ENCODE measurements at regions not wholly inside any gene's neighbourhood (a gene's known extent, or its start where the extent isn't known, plus 50 kb on each side); places are given as distances from the start of the nearest gene placed in this dataset.

GRCh38 chr1:83813576-83813975, 185.4 kb downstream of the TTLL7 start:
- TF ChIP-seq, protein P1, sequence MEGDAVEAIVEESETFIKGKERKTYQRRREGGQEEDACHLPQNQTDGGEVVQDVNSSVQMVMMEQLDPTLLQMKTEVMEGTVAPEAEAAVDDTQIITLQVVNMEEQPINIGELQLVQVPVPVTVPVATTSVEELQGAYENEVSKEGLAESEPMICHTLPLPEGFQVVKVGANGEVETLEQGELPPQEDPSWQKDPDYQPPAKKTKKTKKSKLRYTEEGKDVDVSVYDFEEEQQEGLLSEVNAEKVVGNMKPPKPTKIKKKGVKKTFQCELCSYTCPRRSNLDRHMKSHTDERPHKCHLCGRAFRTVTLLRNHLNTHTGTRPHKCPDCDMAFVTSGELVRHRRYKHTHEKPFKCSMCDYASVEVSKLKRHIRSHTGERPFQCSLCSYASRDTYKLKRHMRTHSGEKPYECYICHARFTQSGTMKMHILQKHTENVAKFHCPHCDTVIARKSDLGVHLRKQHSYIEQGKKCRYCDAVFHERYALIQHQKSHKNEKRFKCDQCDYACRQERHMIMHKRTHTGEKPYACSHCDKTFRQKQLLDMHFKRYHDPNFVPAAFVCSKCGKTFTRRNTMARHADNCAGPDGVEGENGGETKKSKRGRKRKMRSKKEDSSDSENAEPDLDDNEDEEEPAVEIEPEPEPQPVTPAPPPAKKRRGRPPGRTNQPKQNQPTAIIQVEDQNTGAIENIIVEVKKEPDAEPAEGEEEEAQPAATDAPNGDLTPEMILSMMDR (IDR thresholded peaks at IDR 0.05; ENCODE audit: extremely low read depth, insufficient read depth, missing control alignments): no peak
- no peak for DNase-seq (ENCODE audit: low spot score)
- in situ Hi-C loops (cut with MboI; ENCODE audit: low pct_unique_long_range_greater_than_20kb, low sequenced_read_pairs, unreplicated experiment): no loop called here

- no peak for DNase-seq (ENCODE audit: low spot score)
- in situ Hi-C loops (cut with MboI; ENCODE audit: low pct_unique_long_range_greater_than_20kb, low sequenced_read_pairs, unreplicated experiment): no loop called here
- TF ChIP-seq, protein P1 (IDR thresholded peaks at IDR 0.05; ENCODE audit: extremely low read depth, insufficient read depth, missing control alignments): no peak
These were observed 188.8 kb downstream of the TTLL7 start for GRCh38 chr1:83810144-83810543.

GRCh38 chr1:83808536-83808935, 190.4 kb downstream of the TTLL7 start:
- in situ Hi-C loops (cut with MboI; ENCODE audit: low pct_unique_long_range_greater_than_20kb, low sequenced_read_pairs, unreplicated experiment): no loop called here
- TF ChIP-seq, protein P1 (IDR thresholded peaks at IDR 0.05; ENCODE audit: extremely low read depth, insufficient read depth, missing control alignments): no peak
- DNase-seq (ENCODE audit: low spot score): no peak

DNA sequence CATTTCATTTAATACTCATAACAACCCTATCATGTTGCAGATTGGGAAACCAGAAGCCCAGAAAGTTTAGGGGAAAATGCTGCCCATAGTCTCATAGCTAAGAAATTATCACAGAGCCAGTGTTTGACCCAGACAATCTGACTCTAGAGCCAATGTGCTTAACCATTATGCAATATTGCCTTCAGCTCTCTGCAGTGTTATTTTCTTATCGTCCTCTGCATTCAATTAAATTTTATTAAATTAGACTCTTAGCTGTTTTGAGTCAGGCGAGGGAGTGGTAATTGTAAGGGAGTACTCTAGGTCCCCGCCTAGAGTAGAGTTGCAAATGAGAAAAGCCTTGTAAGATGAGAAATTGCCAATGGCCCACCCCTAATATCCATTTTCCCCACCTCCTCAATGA, 191.1 kb downstream of the TTLL7 start:
- in situ Hi-C loops (cut with MboI; ENCODE audit: low pct_unique_long_range_greater_than_20kb, low sequenced_read_pairs, unreplicated experiment): no loop called here
- TF ChIP-seq, protein P1 (IDR thresholded peaks at IDR 0.05; ENCODE audit: extremely low read depth, insufficient read depth, missing control alignments): no peak
- DNase-seq (ENCODE audit: low spot score): no peak

- TF ChIP-seq, protein P1 (IDR thresholded peaks at IDR 0.05; ENCODE audit: extremely low read depth, insufficient read depth, missing control alignments): no peak
- no peak for DNase-seq (ENCODE audit: low spot score)
- in situ Hi-C loops (cut with MboI; ENCODE audit: low pct_unique_long_range_greater_than_20kb, low sequenced_read_pairs, unreplicated experiment): no loop called here
These were observed 191.7 kb downstream of the TTLL7 start for GRCh38 chr1:83807231-83807630.

- in situ Hi-C loops (cut with MboI; ENCODE audit: low pct_unique_long_range_greater_than_20kb, low sequenced_read_pairs, unreplicated experiment): no loop called here
- TF ChIP-seq, protein P1 (IDR thresholded peaks at IDR 0.05; ENCODE audit: extremely low read depth, insufficient read depth, missing control alignments): no peak
- no peak for DNase-seq (ENCODE audit: low spot score)
These were observed 193.0 kb downstream of the TTLL7 start for GRCh38 chr1:83805921-83806320.

All from GM13977 (cell line).